Endothelial cell of umbilical vein (primary cell): ENCODE measurements at regions not wholly inside any gene's neighbourhood (a gene's known extent, or its start where the extent isn't known, plus 50 kb on each side); places are given as distances from the start of the nearest gene placed in this dataset.

Experiments used
- BruUV-seq: library from RNA; stranded (reverse); fragments of 400-500 nt; replicated peaks from 2 replicates; lab custom pipeline; 2021; lab: Mats Ljungman, UMichigan
- CTCF ChIA-PET: fragments of 300-600, 350-600 bp; sonication (Branson Sonifier 250); formaldehyde crosslinking; loops from one replicate; lab custom pipeline; 2021; ENCODE audit warnings: antibody characterized with exemption, inconsistent platforms; lab: Charles Lee
- POLR2A ChIA-PET: fragments of 300-600, 350-600 bp; sonication (Branson Sonifier 250); formaldehyde crosslinking; loops from one replicate; lab custom pipeline; 2021; ENCODE audit warnings: antibody characterized with exemption, inconsistent platforms; lab: Charles Lee
- DNase-seq: peaks from one replicate; pipeline ENCODE4 v3.0.0-alpha.2; 2011; ENCODE audit warnings: low read depth, low spot score
- FAIRE-seq: peaks from 2 replicates; lab custom pipeline; 2011; peaks lifted over from hg19 to GRCh38; lab: Jason Lieb, UNC
- H2AFZ ChIP-seq: 2 replicates; pipeline ENCODE4 v1.6.0; 2012; ENCODE audit warnings: low read depth, low read length, control low read depth, inconsistent platforms
- H3K27ac ChIP-seq: 2 replicates; pipeline ENCODE4 v1.5.1; 2011; ENCODE audit warnings: low read depth, mild to moderate bottlenecking, control low read depth, low read length, moderate library complexity; ENCODE audit not compliant: insufficient read depth
- H3K27me3 ChIP-seq, 2 experiments: 2 replicates each; pipeline versions ENCODE4 v1.6.0 to v1.6.1; 2011; ENCODE audit warnings: low read length in 2 of 2, mixed read lengths in 1 of 2; ENCODE audit not compliant: control insufficient read depth in 2 of 2, insufficient read depth in 2 of 2
- H3K36me3 ChIP-seq, 2 experiments: 2 replicates in 1 of 2; 3 replicates in 1 of 2; pipeline ENCODE4 v1.5.1; 2011; ENCODE audit warnings: low read length in 2 of 2, mild to moderate bottlenecking in 1 of 2, moderate library complexity in 1 of 2; ENCODE audit not compliant: control insufficient read depth in 2 of 2, insufficient read depth in 2 of 2; ENCODE audit errors: extremely low read depth in 1 of 2
- H3K4me1 ChIP-seq: 3 replicates; pipeline ENCODE4 v1.5.1; 2011; ENCODE audit warnings: mild to moderate bottlenecking, low read length; ENCODE audit not compliant: control insufficient read depth, insufficient read depth; ENCODE audit errors: extremely low read depth
- H3K4me2 ChIP-seq: 2 replicates; pipeline ENCODE4 v1.6.1; 2011; ENCODE audit warnings: low read length, control low read depth, mixed read lengths; ENCODE audit not compliant: insufficient read depth
- H3K4me3 ChIP-seq, 3 experiments: fragments of 200-600 bp in 1 of 3; sonication (generic), shearing (Covaris generic) in 1 of 3; replicated peaks in 1 of 3; 2 replicates each; pipeline ENCODE4 v1.5.1; 2011 to 2016; ENCODE audit warnings: control low read depth in 3 of 3, low read length in 3 of 3, mild to moderate bottlenecking in 2 of 3, inconsistent platforms in 1 of 3, low read depth in 1 of 3, moderate library complexity in 1 of 3; ENCODE audit not compliant: insufficient read depth in 1 of 3
- H3K79me2 ChIP-seq: 2 replicates; pipeline ENCODE4 v1.6.0; 2012; ENCODE audit warnings: low read length, inconsistent platforms; ENCODE audit not compliant: control insufficient read depth, insufficient read depth
- H3K9ac ChIP-seq: replicated peaks from 2 replicates; pipeline ENCODE3; 2011; ENCODE audit warnings: low read length, control low read depth; ENCODE audit not compliant: insufficient read depth; ENCODE audit errors: extremely low read depth
- H3K9me1 ChIP-seq: replicated peaks from 3 replicates; pipeline ENCODE4 v1.6.0; 2011; ENCODE audit warnings: mild to moderate bottlenecking, low read length; ENCODE audit not compliant: control insufficient read depth, insufficient read depth; ENCODE audit errors: extremely low read depth
- H3K9me3 ChIP-seq: replicated peaks from 2 replicates; pipeline ENCODE4 v1.5.1; 2012; ENCODE audit warnings: low read length, inconsistent platforms; ENCODE audit not compliant: control insufficient read depth, insufficient read depth
- H4K20me1 ChIP-seq: replicated peaks from 2 replicates; pipeline ENCODE3; 2011; ENCODE audit warnings: mild to moderate bottlenecking, low read length; ENCODE audit not compliant: control insufficient read depth, insufficient read depth; ENCODE audit errors: extremely low read depth
- EZH2 ChIP-seq: IDR thresholded peaks from 2 replicates; pipeline ENCODE4 v1.6.1; 2012; ENCODE audit warnings: borderline replicate concordance, low read depth, mild to moderate bottlenecking, moderate library complexity, low read length, inconsistent platforms; ENCODE audit not compliant: severe bottlenecking
- FOS ChIP-seq: IDR thresholded peaks from 2 replicates; pipeline ENCODE4 v1.6.1; 2011; ENCODE audit warnings: mild to moderate bottlenecking, low read length, moderate library complexity, borderline replicate concordance; ENCODE audit not compliant: insufficient read depth
- GATA2 ChIP-seq: IDR thresholded peaks from 2 replicates; pipeline ENCODE4 v1.7.0; 2011; ENCODE audit warnings: low read depth, mild to moderate bottlenecking, moderate library complexity, mixed read lengths, low read length; ENCODE audit not compliant: insufficient read length, insufficient read depth
- JUN ChIP-seq: IDR thresholded peaks from 2 replicates; pipeline ENCODE4 v1.6.1; 2011; ENCODE audit warnings: borderline replicate concordance, low read depth; ENCODE audit not compliant: insufficient read length, insufficient read depth
- MYC ChIP-seq: IDR thresholded peaks from one replicate; pipeline ENCODE4 v1.6.1; 2011; ENCODE audit warnings: mild to moderate bottlenecking, low read depth, low read length
- POLR2A ChIP-seq: IDR thresholded peaks from 2 replicates; pipeline ENCODE4 v1.6.1; 2012; ENCODE audit warnings: low read depth, mild to moderate bottlenecking, control low read depth, low read length
- POLR2AphosphoS5 ChIP-seq: IDR thresholded peaks from 2 replicates; pipeline ENCODE4 v1.6.1; 2012; ENCODE audit warnings: low read depth, mild to moderate bottlenecking, control low read depth, low read length, moderate library complexity; ENCODE audit not compliant: insufficient read depth
- dilution Hi-C: fragments of 300-500 bp; cut with MboI; formaldehyde crosslinking; loops from one replicate; pipeline ENCODE4 v1.15.0; 2019; ENCODE audit warnings: low sequenced_read_pairs; ENCODE audit not compliant: extremely low pct_ligation_motif_present
- intact Hi-C: fragments of 100-400 bp; cut with micrococcal nuclease; formaldehyde crosslinking; loops from one replicate; pipeline ENCODE4 v1.10.0; 2022
- TF ChIP-seq, protein P1 (sequence below): IDR thresholded peaks from 2 replicates; pipeline ENCODE4 v1.6.1; 2011; ENCODE audit not compliant: insufficient read depth, insufficient read length
- TF ChIP-seq, protein P2 (sequence below), 2 donors: IDR thresholded peaks; 1 replicate in 1 of 2; 2 replicates in 1 of 2; pipeline ENCODE4 v1.5.1; 2011; ENCODE audit warnings: low read length in 2 of 2, mild to moderate bottlenecking in 2 of 2, moderate library complexity in 2 of 2, control low read depth in 1 of 2, inconsistent platforms in 1 of 2, low read depth in 1 of 2; ENCODE audit not compliant: insufficient read depth in 1 of 2; ENCODE audit errors: extremely low read depth in 1 of 2

DNA sequence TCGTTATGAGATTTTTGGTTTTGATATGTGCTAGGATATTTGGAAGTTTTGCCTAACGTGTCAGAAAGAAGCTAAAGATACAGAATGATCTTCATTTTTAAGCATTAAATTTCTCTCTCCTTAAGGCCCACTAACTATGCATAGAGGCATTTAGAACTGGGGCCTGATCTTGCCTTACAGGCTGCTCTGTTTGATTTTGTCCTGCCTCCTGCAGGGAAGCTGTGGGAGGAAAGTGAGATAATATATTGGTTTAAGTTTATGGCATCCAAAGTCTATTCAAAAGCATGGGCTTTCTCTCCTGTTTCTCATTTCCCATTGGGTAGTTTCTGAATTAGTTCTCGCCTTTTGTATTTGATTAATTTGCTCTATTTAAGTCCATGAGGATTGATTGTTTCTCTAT lies 250.3 kb upstream of the FBXO33 start:
- TF ChIP-seq MYC (no peak), JUN (no peak), POLR2A (no peak), GATA2 (no peak), POLR2AphosphoS5 (no peak), EZH2 (no peak), FOS (no peak)
- TF ChIP-seq, protein P1, sequence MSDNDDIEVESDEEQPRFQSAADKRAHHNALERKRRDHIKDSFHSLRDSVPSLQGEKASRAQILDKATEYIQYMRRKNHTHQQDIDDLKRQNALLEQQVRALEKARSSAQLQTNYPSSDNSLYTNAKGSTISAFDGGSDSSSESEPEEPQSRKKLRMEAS: no peak
- TF ChIP-seq, protein P2, sequence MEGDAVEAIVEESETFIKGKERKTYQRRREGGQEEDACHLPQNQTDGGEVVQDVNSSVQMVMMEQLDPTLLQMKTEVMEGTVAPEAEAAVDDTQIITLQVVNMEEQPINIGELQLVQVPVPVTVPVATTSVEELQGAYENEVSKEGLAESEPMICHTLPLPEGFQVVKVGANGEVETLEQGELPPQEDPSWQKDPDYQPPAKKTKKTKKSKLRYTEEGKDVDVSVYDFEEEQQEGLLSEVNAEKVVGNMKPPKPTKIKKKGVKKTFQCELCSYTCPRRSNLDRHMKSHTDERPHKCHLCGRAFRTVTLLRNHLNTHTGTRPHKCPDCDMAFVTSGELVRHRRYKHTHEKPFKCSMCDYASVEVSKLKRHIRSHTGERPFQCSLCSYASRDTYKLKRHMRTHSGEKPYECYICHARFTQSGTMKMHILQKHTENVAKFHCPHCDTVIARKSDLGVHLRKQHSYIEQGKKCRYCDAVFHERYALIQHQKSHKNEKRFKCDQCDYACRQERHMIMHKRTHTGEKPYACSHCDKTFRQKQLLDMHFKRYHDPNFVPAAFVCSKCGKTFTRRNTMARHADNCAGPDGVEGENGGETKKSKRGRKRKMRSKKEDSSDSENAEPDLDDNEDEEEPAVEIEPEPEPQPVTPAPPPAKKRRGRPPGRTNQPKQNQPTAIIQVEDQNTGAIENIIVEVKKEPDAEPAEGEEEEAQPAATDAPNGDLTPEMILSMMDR (IDR thresholded peaks at IDR 0.05; ENCODE audit: extremely low read depth in 1 of 2, insufficient read depth in 1 of 2, low read depth in 1 of 2, low read length in 2 of 2): no peak
- Histone ChIP-seq H4K20me1 (no peaks in the 10 kb centered on the region), H3K27ac (no peak overlapping the region), H3K79me2 (no peaks in the 10 kb centered on the region), H3K9me3 (no peaks in the 10 kb centered on the region), H3K9ac (no peak overlapping the region), H3K27me3 (no peaks in the 10 kb centered on the region), H2AFZ (no peak overlapping the region), H3K4me3 (no peak overlapping the region), H3K36me3 (no peaks in the 10 kb centered on the region), H3K4me1 (no peaks in the 10 kb centered on the region), H3K9me1 (no peaks in the 10 kb centered on the region), H3K4me2 (no peak overlapping the region)
- POLR2A ChIA-PET: no interaction called here
- dilution Hi-C loops: no loop called here
- DNase-seq: no peak
- intact Hi-C loops: no loop called here
- BruUV-seq: no TSS peak
- FAIRE-seq: no peak
- CTCF ChIA-PET: no interaction called here
